NCI-H2029 (cell line): ENCODE measurements at regions not wholly inside any gene's neighbourhood (a gene's known extent, or its start where the extent isn't known, plus 50 kb on each side); places are given as distances from the start of the nearest gene placed in this dataset.

ENCODE experiments used
- DNase-seq: peaks from one replicate; lab custom pipeline; 2025; lab: John Stamatoyannopoulos, UW

DNA sequence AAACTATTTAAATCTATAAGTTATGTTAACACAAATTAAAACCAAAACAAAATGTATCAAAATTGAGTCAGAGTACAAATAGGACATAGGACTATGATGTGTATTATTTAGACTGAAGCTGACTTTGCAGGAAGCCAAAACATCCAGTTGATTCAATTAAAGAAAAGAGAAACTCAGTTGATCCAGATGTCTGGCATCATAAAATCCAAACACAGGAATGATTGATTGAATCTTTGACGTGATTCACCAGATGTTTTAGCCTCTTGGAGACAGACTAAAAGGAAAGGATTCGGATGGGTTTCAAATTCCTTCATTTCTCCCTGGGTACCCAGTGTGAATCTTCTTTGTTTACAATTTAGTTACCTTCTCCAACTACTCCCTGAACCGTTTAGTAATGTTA lies 272.9 kb downstream of the IRS1 start:
- no peak for DNase-seq

DNA sequence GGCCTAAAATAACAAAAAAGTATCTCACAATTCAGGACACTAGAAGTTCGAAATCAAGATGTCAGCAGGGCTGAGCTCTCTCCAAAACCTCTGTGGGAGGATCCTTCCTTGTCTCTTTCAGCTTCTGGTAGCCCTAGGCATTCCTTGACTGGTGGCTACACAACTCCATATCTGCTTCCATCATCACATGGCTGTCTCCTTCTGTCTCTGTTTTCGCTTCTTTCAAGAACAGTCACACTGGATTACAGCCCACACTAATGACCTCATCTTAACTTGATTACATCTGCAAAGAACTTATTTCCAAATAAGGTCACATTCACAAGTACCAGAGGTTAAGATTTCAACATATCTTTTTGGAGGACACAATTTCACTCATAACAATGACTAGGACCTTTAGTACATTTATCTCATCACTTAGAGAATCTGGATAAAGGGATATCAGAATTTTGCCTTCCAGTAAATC lies 275.2 kb downstream of the IRS1 start:
- DNase-seq = no peak

DNA sequence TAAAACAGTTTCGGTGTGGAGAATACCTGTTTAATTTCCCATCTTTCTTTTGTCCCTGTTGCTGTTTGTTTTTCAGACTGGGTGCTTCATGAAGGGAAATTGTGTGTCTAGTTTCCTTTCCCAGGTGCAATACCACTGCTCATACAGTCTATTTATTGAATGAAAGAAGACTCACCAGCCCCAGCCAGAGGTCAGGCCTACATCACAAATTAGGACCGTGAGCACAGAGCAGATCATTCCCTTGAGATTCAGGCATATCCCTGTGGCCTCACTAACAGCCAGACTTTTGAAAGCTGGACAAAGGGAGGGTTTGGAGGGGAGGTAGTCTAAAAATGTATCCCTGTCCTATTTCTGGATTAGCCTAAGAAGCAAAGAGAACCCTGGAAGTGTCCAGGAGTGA lies 278.9 kb downstream of the IRS1 start:
- no peak for DNase-seq

DNA sequence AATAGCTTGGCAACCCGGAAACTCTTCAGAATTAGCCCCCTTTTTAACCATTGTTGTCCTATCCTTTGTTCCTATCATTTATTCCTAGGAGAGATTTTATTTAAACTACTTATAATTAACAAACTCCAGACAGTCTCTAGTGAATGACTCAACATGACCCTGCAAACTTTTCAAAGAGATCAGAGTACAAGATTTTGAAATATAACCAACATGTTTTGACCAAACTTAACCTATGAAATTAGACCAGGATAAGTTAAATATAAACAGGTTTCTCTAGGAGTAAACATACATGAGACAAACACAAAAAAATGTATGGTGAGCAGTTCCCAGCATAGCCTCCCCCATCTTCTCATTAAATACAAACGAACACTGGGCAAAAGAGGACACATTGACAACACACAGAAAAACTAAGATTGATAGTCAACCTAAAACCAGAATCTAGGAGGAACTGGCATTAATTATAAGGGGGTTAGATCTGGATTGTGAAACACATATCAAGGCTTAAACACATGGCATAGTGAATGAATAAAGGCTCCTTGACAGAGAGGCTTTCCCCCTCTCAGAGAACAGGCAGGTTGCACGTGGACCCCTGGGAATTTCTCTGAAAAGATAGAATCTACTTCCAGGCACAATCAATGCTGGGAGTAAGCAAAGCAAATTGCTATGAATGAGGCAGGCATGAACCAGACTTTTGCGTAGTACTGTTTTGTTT lies 284.1 kb downstream of the IRS1 start:
- no peak for DNase-seq

DNA sequence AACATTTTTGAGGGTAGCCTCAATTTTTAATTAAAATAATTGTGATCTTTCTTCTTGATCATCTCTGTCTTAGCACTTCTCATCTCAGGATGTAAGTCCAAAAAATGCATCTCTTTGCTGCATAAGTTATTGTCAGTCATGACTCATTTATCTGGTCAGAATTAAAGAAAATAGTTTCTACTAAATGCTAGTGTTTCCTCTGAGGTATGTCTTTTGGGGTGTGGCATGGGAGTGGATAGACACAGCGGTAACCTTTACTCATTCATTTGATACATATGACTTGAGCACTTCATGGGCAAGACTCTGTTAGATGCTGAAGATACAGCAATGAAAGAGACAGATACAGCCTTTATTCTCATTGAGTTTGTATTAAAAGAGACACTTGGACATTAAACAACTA lies 284.7 kb downstream of the IRS1 start:
- no peak for DNase-seq

DNA sequence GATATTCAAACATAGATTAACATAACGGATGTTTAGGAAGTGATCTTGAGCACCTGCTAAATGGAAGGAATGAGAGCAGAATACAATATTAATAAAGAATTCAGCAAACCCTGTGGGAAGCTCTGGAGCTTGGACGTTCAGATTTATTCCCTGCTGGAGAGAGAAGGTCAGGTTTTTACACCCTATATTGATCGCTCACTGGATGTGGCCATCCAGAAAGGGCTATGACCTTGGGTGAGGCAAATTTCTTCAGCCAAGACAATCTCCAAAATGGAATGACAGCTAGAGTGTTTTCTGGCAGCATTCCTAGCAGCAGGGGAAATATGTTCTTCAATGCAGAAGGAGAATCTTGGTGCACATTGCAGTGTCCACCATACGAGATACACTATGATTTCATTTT lies 288.3 kb downstream of the IRS1 start:
- DNase-seq = no peak

DNA sequence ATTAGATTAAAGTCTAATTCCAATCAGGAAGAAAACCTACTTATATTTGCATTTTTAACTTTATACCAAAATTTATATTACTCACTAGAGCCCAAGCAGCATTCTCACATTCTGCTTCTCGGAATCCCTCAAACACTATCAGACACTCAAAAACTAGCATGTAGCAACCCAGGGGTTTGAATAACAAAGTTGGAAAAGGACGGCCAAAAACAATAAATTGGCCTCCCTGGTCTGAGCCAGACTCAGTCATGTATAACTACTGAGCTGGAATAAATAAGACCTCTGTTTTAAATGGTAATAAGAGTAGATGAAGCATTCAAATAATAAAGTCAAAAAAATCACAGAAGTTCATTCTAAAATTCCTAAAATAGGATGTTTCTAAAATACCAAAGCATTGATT lies 290.9 kb downstream of the IRS1 start:
- no peak for DNase-seq

DNA sequence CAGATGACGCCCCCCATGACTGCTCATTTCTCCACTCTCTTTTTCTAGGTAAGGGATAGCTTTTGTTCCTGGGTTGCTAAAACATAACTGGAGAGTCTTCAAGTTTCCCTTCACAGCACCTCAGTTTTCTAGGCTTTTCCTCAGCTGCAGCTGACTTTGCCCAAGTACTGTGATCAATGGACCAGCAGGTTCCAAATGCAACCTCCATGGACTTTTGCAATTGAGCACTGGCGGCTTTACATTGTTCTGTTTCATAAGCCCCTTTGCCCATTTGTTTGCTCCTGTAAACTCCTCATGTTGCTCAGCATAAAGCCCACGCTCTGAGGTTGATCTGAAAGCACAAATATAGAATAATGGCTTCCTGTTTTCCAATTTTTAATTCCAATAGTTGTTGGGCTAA lies 291.6 kb downstream of the IRS1 start:
- DNase-seq = no peak

DNA sequence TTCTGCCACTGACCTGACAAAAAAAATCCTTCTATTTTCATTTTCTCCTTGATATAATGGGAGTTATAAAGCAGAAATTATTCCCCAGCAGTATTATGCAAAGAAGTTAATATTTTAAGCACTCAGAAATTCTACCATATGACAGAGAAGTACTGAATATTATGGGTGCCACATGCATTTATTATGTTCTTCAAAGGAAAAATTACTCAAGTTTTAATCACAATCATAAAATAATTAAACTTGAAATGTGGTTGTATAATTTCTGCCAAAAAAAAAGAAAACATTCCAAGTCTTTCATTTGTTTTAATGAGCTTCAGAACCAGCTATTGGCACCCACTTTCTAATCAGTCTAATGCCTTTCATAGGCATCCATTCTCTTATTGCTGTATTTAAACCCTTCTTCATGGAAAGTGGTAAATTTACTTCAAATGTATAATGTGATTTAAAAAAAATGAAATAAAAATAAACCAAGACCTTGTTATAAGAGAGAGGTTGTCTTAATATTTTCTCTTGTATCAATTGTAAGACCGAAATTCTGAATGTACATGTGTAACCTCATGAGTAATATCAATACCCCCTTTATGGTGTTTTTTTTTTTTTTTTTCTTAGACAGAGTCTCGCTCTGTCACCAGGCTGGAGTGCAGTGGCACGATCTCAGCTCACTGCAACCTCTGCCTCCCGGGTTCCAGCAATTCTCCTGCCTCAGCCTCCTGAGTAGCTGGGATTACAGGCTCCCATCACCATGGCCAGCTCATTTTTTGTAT lies 302.3 kb downstream of the IRS1 start:
- no peak for DNase-seq

DNA sequence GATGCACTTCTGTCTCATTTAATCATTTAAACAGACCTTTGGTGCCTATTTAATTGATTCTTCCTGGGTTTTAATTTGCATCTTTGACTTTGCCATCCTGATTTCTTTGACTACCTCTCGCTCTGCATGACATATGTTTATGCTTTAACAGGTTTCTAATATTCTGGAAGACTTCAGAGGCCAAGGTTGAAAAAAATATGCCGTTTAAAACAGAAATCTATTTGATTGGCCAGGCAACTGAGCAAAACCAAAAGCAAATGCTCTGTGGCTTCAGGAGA lies 303.4 kb downstream of the IRS1 start:
- no peak for DNase-seq

DNA sequence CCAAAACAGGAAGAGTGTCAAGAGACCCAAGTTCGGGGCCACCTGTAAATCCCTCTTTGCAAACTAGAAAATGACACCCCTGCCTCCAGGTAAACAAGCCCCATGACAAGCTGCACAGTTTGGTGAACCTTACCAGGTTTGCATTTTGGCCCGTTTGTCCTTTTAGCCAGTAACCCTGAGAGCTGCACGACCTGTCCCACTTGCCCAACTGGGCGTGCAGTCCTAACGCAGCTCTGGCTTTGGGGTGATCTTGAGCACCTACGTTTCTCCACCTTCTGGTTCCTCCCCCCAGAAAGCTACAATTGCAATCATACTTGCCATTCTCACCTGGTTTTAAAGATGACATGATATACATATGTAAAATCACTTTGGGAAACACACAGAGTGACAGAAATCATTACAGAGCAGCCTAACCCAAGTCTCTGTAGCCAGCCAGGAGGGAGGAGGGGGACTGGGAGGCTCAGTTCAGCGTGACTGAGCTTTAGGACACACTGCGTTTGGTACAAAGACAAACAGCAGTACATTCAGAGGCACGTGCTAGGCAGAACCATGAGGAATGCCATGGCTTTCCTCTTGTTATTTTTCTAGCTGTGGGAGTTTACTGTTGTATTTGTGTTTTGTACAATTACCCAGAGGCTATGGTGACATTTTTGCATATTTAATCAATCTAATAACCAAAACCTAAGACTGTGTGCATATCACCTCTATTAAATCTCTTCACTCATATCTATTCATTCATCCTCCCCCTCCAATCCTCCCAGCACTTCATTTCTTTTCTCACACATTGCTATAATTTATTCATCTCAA lies 304.0 kb downstream of the IRS1 start:
- DNase-seq = no peak

DNA sequence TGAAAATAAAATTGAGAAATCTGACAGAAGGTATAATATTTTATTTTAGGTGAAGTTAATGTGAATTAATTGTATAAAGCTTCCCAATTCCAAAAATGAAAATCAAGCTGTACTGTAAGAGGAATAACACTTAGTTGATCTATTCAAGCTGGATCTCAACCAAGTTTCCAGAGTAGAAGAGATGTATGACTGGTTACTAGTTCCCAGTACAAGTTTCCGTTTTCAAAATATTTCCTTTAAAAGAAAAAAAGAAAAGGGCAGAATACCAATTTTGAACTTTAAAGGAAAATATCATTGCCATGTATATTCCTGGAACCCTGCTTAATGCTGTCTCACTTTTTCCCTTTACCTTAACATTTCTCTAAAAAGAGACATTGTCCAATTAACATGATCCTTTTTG lies 308.5 kb downstream of the IRS1 start:
- no peak for DNase-seq

DNA sequence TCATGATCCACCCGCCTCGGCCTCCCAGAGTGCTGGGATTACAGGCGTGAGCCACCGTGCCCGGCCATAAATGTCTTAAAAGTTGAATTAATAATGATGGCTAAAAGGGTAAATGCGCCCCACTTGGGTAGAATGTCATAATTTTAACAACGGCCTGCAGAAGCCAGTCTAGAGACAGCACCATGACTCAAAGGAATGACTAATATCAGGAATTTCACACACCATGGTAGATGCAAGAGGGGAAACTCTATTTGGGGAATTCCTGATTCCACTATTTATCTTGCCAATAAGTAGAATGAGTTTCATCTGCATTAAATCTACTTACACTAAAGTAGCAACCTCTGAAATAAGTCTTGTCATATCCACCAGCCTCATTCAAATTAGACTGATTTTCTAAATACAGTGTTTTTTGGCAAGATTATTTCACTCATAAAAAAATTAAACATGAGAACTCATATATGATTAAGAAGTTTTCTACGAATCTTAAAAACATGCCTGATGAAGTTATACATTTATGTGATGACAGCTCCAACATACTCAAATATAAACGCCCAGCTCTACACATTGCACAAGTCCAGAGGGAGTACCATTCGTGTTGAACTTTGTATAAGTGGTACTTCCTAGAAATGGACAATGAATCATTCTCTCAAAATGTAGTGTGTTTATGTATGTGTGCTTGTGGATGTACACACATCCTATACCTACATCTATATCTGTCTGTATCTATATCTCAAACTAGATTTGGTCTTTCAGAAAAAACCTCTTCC lies 309.7 kb downstream of the IRS1 start:
- no peak for DNase-seq

DNA sequence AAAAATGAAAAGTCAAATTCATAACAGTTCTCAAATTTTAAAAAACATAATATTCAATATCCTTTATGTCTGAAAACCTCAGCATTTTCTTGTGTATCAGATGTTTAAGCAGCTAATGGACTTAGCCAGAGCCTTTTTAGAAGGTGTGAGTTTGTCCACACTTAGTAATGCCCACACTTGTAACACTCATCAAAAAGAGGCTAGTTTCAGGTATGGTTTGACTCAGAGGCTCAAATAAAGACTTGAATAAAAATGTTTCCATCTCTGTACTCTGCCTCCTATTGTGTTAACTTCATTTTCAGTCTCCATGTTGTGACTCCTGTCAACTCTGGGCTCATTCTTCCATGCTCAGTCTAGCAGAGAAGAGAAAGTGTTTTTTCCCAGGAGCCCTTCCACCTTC lies 311.6 kb downstream of the IRS1 start:
- no peak for DNase-seq

DNA sequence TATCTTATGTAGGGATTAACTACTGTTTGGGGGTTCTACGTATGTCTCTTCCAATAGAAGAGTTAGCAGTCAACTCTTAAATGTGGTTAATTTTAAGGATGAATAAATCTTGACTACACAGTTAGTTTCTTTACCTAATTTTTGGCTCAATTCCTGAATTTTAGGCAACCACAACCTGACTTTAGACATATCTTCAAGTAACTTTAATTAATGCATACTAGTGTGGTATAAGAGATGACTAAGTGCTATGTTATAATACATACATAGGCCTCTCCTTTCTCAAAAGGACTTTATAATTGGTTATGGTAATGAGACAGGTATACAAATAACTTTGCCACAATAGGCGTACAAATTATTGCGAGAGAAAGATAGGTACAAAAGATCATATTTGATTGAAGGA lies 312.0 kb downstream of the IRS1 start:
- DNase-seq = no peak

DNA sequence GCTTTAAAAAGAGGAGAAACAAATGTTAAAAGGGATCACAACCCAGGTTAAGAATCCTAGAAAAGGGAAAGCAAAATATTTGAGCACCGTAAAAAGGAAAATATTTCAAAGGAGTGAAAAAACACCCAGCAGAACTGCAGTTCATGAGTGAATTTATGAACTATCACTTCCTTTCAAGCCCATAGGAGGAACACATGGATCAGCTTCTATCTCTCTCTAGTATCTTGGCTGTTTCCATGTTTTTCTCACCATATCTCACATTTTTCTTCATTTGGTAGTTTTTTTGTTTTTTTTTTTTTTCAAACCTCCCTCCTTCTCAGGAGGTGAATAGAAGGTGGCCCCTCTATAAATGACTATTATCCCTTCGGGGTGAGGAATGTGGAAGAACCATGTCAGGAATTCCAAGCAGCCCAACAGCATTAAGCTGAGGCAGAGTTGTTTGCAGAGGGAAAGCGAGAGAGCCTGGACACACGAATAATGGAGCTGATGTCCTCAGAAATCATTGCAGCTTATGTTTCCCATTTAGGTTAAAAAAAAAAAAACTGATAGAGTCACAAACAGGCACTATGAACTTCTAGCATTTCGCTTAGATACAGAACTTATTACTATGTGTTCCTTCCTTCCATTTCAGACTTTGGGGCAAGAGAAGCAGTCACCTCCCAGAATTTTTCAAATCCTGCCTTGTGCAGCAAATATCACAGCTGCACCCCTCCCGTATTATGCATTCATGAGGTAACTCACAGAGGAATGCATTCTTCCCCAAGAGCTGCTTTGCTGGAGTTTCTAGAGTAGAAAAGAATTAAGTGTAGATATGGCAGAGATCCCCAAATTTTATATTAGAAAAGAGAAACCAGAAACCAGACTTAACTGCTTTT lies 315.6 kb downstream of the IRS1 start:
- DNase-seq = no peak

DNA sequence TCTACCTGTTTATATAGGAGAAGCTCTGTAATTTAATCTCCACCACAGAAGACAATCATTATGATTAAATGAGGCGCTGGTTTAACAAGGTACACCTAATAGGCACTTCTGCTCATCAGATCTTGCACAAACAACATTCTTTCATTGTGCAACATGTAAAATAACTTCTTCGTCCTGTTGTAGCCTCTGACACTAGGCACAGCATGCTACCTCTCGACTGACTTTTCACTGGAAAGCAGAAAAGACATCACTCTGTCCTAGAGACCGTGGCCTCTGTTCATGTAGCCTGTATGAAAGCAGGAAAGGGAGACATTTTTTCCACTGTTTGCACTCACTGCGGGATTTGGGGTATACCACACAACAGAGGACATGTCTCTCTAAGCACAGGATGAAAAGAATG lies 316.5 kb downstream of the IRS1 start:
- DNase-seq = no peak

DNA sequence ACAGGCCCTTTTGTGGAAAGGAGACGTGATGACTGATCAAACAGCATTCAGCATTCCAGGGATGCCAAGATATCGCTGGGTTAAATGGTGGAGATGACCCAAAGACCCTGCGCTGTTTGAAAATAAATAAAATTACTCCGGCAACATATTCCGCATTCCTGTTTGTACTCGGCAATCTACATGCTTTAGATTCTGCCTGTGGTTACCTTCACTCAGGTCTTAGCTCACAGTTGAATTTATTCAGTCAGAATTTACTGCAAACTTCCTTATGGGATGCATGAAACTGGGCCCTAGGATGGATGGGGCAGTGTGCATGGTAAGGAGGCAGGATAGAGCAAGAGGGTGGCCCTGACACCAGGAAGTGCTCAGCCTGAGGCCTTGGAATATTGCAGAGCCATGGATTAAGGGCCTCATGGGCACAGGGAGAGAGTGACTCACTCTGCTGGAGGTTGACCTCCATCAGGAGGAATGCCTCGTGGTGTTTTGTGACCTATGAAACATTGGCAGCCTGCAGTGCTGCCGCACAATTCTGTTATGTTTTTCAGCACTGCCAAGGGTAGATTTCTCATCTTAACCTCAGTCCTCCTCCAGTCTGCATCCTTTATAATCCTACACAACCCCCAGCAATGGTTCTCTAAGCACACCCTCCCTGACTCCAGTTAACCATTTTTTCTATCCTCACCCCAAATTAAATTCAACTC lies 321.4 kb downstream of the IRS1 start:
- DNase-seq = no peak

DNA sequence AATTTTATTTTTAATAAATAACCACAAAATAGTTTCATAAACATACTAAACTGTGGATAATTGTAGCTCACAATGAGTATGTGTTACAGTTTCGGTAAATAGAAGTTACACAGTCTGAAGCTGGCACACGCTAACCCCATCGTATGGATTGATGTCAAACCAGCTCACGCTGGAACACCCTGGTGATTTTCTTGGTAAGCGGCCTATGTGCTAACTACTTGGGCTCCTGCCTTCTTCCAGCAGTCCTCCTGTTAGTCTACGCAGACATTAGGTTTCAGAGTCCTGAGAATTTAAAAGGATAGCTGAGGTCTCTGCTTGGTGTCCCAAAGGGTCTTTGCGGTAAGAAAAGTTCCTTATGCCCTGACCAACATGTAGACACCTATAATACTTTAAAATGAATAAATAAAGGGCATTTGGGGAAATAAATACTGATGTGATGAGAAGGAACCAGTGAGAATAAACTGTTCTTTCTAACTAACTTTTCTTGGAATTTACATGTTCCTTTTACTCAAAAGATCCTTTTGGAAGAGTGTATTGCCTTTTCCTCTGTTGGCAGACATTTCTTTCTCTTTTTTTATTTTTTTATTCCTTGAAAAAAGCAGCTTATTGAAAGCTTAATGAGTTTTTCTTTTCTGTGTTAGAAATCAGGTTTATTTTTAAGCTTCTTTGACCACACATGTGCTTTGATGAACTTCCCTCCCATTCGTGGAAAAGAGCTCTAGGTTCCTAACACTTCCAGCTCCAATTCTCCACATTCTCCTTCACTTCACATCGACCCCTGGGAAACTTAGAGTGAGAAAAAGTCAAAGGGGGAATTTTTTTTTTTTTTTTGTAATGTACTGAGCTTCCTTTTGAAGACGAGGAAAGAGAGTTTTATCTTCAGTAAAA lies 322.2 kb downstream of the IRS1 start:
- DNase-seq = no peak

DNA sequence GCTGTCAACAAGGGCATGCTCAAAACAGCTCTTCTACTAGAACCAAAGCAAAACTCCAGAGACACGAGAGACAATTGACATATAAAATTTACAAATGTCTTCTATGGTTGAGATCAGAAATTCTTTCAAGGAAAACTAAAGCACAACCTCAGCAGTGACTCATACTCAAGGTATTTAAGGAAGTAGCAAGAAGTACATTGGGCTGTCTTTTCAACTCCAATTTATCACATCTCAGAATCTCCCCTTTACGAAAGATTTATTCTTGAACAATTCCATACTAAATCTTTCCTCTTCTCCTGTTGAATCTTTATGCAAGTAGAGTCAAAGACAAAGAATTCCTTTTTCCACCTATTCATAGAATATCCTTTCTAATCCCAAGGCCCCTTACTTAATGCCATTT lies 324.0 kb downstream of the IRS1 start:
- DNase-seq = no peak
